Left ventricle myocardium inferior (tissue), 1 donor: ENCODE measurements at regions not wholly inside any gene's neighbourhood (a gene's known extent, or its start where the extent isn't known, plus 50 kb on each side); places are given as distances from the start of the nearest gene placed in this dataset.
A peak's percentile ranks its signal among the peaks of the same experiment; 100 is the strongest.
"Not testable (repeated sequence)": the region's sequence is repeated elsewhere in the genome, so short reads cannot be mapped to it uniquely, and the experiment has no call there.

Experiments
- DNase-seq: peaks from one replicate; pipeline ENCODE4 v3.0.0-alpha.2; 2020
- H3K27ac ChIP-seq: fragments of 200-600 bp; replicated peaks from 2 replicates; pipeline ENCODE4 v1.8.0; 2021
- H3K27me3 ChIP-seq: fragments of 200-600 bp; 2 replicates; pipeline ENCODE4 v1.8.0; 2021; ENCODE audit warnings: low read depth
- H3K36me3 ChIP-seq: fragments of 200-600 bp; 2 replicates; pipeline ENCODE4 v1.8.0; 2021
- H3K4me1 ChIP-seq: fragments of 200-600 bp; 2 replicates; pipeline ENCODE4 v1.8.0; 2021
- H3K4me3 ChIP-seq: fragments of 200-600 bp; 2 replicates; pipeline ENCODE4 v1.8.0; 2021; ENCODE audit warnings: mild to moderate bottlenecking, moderate library complexity
- H3K9me3 ChIP-seq: fragments of 200-600 bp; replicated peaks from 2 replicates; pipeline ENCODE4 v1.8.0; 2021
- CTCF ChIP-seq: fragments of 200-600 bp; IDR thresholded peaks from 2 replicates; pipeline ENCODE4 v1.8.0; 2021; ENCODE audit warnings: antibody characterized with exemption, mild to moderate bottlenecking, borderline replicate concordance
- intact Hi-C: fragments of 100-400 bp; cut with micrococcal nuclease; formaldehyde crosslinking; loops from one replicate; pipeline ENCODE4 v1.11.0; 2022
- donor health status: DM: no; HTN: yes; CAD: no; lungs with severe emphysema.

GRCh38 chr2:37722971-37723370 lies 51.5 kb upstream of the CDC42EP3 start:
- DNase-seq, H3K36me3 ChIP-seq, H3K9me3 ChIP-seq, H3K27ac ChIP-seq, intact Hi-C loops, H3K4me3 ChIP-seq, H3K4me1 ChIP-seq, H3K27me3 ChIP-seq: not testable (repeated sequence)

- Histone ChIP-seq H3K36me3 (no peaks in the 10 kb centered on the region), H3K27me3 (no peaks in the 10 kb centered on the region), H3K9me3 (peaks cover 4% of the 10 kb centered on the region), H3K27ac (no peak overlapping the region), H3K4me3 (no peak overlapping the region), H3K4me1 (peaks cover 9% of the 10 kb centered on the region)
- intact Hi-C loops = no loop called here
- DNase-seq = no peak
- TF ChIP-seq CTCF = no peak
Measured at GRCh38 chr2:37730037-37730818, 58.8 kb upstream of the CDC42EP3 start.

- peaks cover 17% of the 10 kb centered on the region for H3K4me1 ChIP-seq
- intact Hi-C loops, H3K36me3 ChIP-seq, H3K27ac ChIP-seq, H3K9me3 ChIP-seq, H3K4me3 ChIP-seq, DNase-seq, H3K27me3 ChIP-seq: not testable (repeated sequence)
Measured at GRCh38 chr2:37732412-37732811, 61.0 kb upstream of the CDC42EP3 start.

GRCh38 chr2:37733251-37733650 lies 61.8 kb upstream of the CDC42EP3 start:
- no peak for TF ChIP-seq CTCF
- Histone ChIP-seq H3K27ac (no peak overlapping the region), H3K4me3 (no peak overlapping the region), H3K27me3 (no peaks in the 10 kb centered on the region), H3K9me3 (no peaks in the 10 kb centered on the region), H3K4me1 (peaks cover 22% of the 10 kb centered on the region), H3K36me3 (no peaks in the 10 kb centered on the region)
- intact Hi-C loops = no loop called here
- DNase-seq = no peak

- H3K4me3 ChIP-seq, H3K27ac ChIP-seq, H3K9me3 ChIP-seq, DNase-seq, intact Hi-C loops, H3K36me3 ChIP-seq, H3K27me3 ChIP-seq: not testable (repeated sequence)
- H3K4me1 ChIP-seq = peaks cover 22% of the 10 kb centered on the region
Measured at GRCh38 chr2:37733955-37734354, 62.5 kb upstream of the CDC42EP3 start.

- intact Hi-C loops, H3K27ac ChIP-seq: not testable (repeated sequence)
Measured at GRCh38 chr2:37734891-37735523, 63.6 kb upstream of the CDC42EP3 start.

GRCh38 chr2:37735524-37735910 lies 64.1 kb upstream of the CDC42EP3 start:
- DNase-seq, H3K27me3 ChIP-seq, intact Hi-C loops, H3K36me3 ChIP-seq, H3K4me3 ChIP-seq, H3K9me3 ChIP-seq, H3K27ac ChIP-seq: not testable (repeated sequence)
- peaks cover 22% of the 10 kb centered on the region for H3K4me1 ChIP-seq

More at GRCh38 chr2:37734891-37735523, 63.6 kb upstream of the CDC42EP3 start:
- H3K4me3 ChIP-seq, H3K36me3 ChIP-seq, H3K9me3 ChIP-seq, DNase-seq, H3K27me3 ChIP-seq: not testable (repeated sequence)
- H3K4me1 ChIP-seq = peaks cover 22% of the 10 kb centered on the region

- Histone ChIP-seq H3K36me3 (no peaks in the 10 kb centered on the region), H3K27ac (peak overlapping the region; percentile 55), H3K4me1 (peaks cover 22% of the 10 kb centered on the region), H3K4me3 (no peak overlapping the region), H3K9me3 (no peaks in the 10 kb centered on the region), H3K27me3 (no peaks in the 10 kb centered on the region)
- no peak for DNase-seq
- intact Hi-C loops = no loop called here
- no peak for TF ChIP-seq CTCF
Measured at GRCh38 chr2:37737507-37737906, 66.1 kb upstream of the CDC42EP3 start.
